ENCODE measurements at regions not wholly inside any gene's neighbourhood (a gene's known extent, or its start where the extent isn't known, plus 50 kb on each side); places are given as distances from the start of the nearest gene placed in this dataset.
A peak's percentile ranks its signal among the peaks of the same experiment; 100 is the strongest.

DNA sequence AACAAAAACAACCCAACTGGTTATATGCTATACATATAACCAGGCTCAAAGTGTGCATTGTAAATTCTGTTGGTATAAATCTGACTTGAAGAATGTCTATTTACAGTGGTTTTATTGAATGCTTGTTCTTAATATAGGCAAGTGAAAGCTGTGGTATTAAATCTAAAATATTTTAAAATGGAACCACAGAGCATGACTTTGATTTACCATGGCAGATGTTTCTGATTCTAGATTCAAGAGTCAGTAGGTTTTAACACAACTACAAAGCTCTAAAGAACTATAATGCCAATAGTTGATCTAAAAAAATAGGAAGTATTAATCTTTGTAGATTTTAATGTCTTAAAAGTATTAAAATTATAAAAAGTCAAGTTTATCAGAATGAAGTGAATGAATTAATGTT lies 141.9 kb upstream of the PLSCR5 start:
- H3K79me2 ChIP-seq (ENCODE audit: insufficient read depth), result no peaks in the 10 kb centered on the region; the same call in 1 of the 2 replicates
- CTCF ChIA-PET, result no interaction called here
- no peaks in the 10 kb centered on the region for H3K9me2 ChIP-seq
- peak overlapping the region in 1 of 2 experiments; percentile 68; a peak in 2 of 4 replicates for H3K27ac ChIP-seq (ENCODE audit: low read depth in 2 of 2, low read length in 1 of 2)
- H4K20me1 ChIP-seq (ENCODE audit: insufficient read depth), result no peaks in the 10 kb centered on the region
- H3F3A ChIP-seq (replicated peaks; ENCODE audit: insufficient read depth), result peaks cover 22% of the 10 kb centered on the region
- no peaks in the 10 kb centered on the region for H3K36me3 ChIP-seq (replicated peaks in 1 of 2; ENCODE audit: control insufficient read depth in 1 of 2, insufficient read depth in 2 of 2, low read length in 1 of 2)
- H3K9ac ChIP-seq, result no peak overlapping the region
- no peak for DNase-seq
- peaks cover 0 to 23% of the 10 kb centered on the region in 2 experiments; a peak in 1 of 4 replicates for H3K4me1 ChIP-seq (ENCODE audit: control insufficient read depth in 1 of 2, insufficient read depth in 2 of 2, low read depth in 1 of 2, low read length in 1 of 2)
- peak overlapping the region; percentile 71; the same call in 1 of the 2 replicates for H2AFZ ChIP-seq (ENCODE audit: low read depth)
- no peaks in the 10 kb centered on the region for H3K9me3 ChIP-seq
- POLR2A ChIA-PET, result no interaction called here
- 0 out of 2 replicates have a peak overlapping the region, but pooled peaks have one; percentile 7 for H3K4me2 ChIP-seq
- TF ChIP-seq, protein P1, sequence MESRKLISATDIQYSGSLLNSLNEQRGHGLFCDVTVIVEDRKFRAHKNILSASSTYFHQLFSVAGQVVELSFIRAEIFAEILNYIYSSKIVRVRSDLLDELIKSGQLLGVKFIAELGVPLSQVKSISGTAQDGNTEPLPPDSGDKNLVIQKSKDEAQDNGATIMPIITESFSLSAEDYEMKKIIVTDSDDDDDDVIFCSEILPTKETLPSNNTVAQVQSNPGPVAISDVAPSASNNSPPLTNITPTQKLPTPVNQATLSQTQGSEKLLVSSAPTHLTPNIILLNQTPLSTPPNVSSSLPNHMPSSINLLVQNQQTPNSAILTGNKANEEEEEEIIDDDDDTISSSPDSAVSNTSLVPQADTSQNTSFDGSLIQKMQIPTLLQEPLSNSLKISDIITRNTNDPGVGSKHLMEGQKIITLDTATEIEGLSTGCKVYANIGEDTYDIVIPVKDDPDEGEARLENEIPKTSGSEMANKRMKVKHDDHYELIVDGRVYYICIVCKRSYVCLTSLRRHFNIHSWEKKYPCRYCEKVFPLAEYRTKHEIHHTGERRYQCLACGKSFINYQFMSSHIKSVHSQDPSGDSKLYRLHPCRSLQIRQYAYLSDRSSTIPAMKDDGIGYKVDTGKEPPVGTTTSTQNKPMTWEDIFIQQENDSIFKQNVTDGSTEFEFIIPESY (IDR thresholded peaks at IDR 0.05; ENCODE audit: borderline replicate concordance, low read depth), result no peak
- TF ChIP-seq RCOR1 (IDR thresholded peaks at IDR 0.05; ENCODE audit: low read length), result no peak
- TF ChIP-seq POLR2AphosphoS5 (IDR thresholded peaks at IDR 0.05; ENCODE audit: low read depth, low read length), result no peak
- no peak for TF ChIP-seq YY1 (IDR thresholded peaks at IDR 0.05; ENCODE audit: low read depth)
- no peak for TF ChIP-seq SIN3A (IDR thresholded peaks at IDR 0.05; ENCODE audit: borderline replicate concordance, low read depth, low read length)
- no peak for TF ChIP-seq ELF1 (IDR thresholded peaks at IDR 0.05)
- TF ChIP-seq JUND (IDR thresholded peaks at IDR 0.05), result no peak
- no peak for TF ChIP-seq EZH2phosphoT487 (IDR thresholded peaks at IDR 0.05; ENCODE audit: borderline replicate concordance, low read depth)
- TF ChIP-seq, protein P2, sequence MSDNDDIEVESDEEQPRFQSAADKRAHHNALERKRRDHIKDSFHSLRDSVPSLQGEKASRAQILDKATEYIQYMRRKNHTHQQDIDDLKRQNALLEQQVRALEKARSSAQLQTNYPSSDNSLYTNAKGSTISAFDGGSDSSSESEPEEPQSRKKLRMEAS (IDR thresholded peaks at IDR 0.05; ENCODE audit: low read depth), result no peak
- TF ChIP-seq NFIC (IDR thresholded peaks at IDR 0.05; ENCODE audit: borderline replicate concordance), result no peak
- TF ChIP-seq TCF12 (IDR thresholded peaks at IDR 0.05), result no peak
- TF ChIP-seq, protein P3, sequence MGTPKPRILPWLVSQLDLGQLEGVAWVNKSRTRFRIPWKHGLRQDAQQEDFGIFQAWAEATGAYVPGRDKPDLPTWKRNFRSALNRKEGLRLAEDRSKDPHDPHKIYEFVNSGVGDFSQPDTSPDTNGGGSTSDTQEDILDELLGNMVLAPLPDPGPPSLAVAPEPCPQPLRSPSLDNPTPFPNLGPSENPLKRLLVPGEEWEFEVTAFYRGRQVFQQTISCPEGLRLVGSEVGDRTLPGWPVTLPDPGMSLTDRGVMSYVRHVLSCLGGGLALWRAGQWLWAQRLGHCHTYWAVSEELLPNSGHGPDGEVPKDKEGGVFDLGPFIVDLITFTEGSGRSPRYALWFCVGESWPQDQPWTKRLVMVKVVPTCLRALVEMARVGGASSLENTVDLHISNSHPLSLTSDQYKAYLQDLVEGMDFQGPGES (IDR thresholded peaks at IDR 0.05; ENCODE audit: low read depth, low read length), result no peak
- TF ChIP-seq, protein P4, sequence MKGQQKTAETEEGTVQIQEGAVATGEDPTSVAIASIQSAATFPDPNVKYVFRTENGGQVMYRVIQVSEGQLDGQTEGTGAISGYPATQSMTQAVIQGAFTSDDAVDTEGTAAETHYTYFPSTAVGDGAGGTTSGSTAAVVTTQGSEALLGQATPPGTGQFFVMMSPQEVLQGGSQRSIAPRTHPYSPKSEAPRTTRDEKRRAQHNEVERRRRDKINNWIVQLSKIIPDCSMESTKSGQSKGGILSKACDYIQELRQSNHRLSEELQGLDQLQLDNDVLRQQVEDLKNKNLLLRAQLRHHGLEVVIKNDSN (IDR thresholded peaks at IDR 0.05; ENCODE audit: borderline replicate concordance, low read depth), result no peak
- TF ChIP-seq GATA2 (CRISPR knock-in tag; IDR thresholded peaks at IDR 0.05), result no peak
- TF ChIP-seq EP300 (IDR thresholded peaks at IDR 0.05; ENCODE audit: borderline replicate concordance in 1 of 2, low read depth in 1 of 2, low read length in 1 of 2), result no peak
- TF ChIP-seq, protein P5, sequence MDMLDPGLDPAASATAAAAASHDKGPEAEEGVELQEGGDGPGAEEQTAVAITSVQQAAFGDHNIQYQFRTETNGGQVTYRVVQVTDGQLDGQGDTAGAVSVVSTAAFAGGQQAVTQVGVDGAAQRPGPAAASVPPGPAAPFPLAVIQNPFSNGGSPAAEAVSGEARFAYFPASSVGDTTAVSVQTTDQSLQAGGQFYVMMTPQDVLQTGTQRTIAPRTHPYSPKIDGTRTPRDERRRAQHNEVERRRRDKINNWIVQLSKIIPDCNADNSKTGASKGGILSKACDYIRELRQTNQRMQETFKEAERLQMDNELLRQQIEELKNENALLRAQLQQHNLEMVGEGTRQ (IDR thresholded peaks at IDR 0.05; ENCODE audit: borderline replicate concordance, low read depth, low read length), result no peak
- no peak for TF ChIP-seq MEF2A (IDR thresholded peaks at IDR 0.05; ENCODE audit: borderline replicate concordance, low read depth)
- H3K27me3 ChIP-seq (ENCODE audit: insufficient read depth), result no peaks in the 10 kb centered on the region
- no peak overlapping the region for H3K4me3 ChIP-seq (ENCODE audit: low read depth in 2 of 2, low read length in 1 of 2)

Measured in SK-N-SH (cell line).